ENCODE measurements at regions not wholly inside any gene's neighbourhood (a gene's known extent, or its start where the extent isn't known, plus 50 kb on each side); places are given as distances from the start of the nearest gene placed in this dataset.
"Not testable (repeated sequence)": the region's sequence is repeated elsewhere in the genome, so short reads cannot be mapped to it uniquely, and the experiment has no call there.

- no peak for DNase-seq (ENCODE audit: low read depth, low spot score)
These were observed 116.6 kb upstream of the RBBP8 start for GRCh38 chr18:22816266-22817176.

DNA sequence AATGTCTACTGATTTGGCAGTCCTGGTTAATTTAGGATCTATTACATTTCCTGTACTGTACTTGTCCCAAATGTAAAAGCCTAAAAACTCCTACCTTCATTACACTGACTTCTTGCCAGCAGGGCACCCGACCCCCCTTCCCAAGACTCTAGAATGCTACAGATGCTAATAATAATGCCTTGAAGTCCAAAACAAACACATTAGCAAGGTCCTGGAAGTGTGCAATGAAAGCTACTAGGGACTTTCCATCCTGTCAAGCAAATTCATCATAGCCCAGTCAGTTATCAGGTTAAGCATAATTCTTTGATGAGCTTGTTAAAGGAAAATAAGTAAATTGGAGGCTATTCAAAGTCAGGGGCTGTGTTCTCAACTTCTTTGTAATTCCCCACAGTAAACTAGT lies 115.3 kb upstream of the RBBP8 start:
- DNase-seq (ENCODE audit: low read depth, low spot score) = peak; percentile 70

GRCh38 chr18:22822024-22822423 lies 111.1 kb upstream of the RBBP8 start:
- DNase-seq (ENCODE audit: low read depth, low spot score) = peak; percentile 87

DNA sequence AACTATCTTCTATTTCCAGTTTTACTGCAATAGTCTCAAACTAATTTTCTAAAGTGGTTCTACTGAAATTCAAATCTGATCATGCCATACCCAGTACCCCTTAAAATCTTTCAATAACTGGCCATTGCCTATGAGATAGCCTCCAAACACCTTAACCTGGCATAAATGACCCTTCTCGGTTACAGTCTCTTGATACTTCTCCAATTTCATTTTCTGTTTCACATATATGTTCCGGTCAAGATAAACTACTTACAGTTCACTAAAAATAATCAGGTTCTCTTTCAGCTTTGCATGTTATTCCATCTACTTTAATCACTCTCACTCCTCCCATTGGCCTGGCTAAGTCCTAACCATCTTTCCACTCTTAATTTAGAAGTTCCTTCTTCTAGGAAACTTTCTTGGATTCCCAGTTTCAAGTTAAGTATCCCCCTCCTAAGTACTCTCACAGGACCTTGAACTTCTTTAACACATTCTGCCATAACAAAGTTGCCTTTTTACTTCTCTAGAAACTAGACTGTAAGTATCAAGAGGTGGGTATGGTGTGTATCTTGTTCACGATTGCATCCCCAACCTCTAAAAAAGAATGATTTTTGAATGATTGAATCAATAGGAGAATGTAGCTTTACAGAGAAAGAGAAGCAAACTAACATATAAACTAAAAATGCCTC lies 110.2 kb upstream of the RBBP8 start:
- no peak for DNase-seq (ENCODE audit: low read depth, low spot score)

DNA sequence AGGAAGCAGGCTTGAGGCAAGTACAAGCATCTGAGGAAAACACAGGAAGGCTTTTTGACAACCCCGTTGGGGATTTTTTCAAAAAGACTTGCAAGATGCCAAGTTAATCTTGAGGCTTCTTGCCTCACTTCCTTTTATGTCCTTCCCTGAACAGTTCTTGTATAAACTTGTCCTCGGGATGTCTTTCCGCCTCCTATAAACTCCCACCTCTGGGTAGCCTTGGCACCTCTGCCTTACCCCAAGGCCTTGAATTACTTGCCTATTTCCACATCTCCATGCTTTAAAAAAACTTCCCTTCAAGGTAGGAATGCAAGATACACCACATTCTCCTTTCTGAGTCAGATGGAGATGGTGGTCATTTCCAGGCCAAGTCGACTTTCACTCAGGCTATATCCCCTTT lies 106.4 kb upstream of the RBBP8 start:
- peak; percentile 40 for DNase-seq (ENCODE audit: low read depth, low spot score)

DNA sequence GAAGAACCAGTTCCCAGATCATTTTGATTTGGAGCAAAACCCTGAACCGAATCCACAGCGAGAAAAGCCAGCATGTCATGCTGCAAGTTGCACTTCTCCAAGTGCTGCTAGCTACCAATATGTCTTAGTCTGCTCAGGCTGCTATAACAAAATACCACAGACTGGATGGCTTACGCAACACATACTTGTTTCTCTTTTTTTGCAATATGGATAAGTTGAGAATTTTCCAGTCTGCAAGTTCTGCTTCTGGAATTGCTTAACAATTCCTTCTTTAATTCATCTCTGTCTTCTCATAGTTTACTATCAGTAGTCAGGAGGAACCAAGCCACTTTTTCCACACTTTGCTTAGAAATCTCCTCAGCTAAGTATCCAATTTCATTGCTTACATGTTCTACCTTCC lies 105.9 kb upstream of the RBBP8 start:
- no peak for DNase-seq (ENCODE audit: low read depth, low spot score)

GRCh38 chr18:22827741-22828140 lies 105.4 kb upstream of the RBBP8 start:
- no peak for DNase-seq (ENCODE audit: low read depth, low spot score)

DNA sequence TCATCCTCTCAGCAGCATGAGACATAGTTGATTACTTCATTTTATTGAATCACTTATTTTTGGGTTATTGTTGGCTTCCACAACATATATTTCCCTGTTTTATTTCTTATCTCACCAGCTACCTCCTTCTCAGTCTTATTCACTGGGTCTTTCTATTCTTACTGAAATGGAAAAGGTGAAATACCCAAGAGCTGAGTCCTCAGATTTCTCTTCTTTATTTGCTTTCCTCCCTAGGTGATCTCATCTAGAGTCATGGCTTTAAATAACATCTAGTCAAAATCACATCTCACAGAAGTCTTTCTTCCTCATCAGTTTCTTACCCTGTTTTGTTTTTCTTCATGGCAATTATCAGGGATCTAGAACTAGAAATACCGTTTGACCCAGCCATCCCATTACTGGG lies 105.0 kb upstream of the RBBP8 start:
- DNase-seq (ENCODE audit: low read depth, low spot score) = no peak

DNA sequence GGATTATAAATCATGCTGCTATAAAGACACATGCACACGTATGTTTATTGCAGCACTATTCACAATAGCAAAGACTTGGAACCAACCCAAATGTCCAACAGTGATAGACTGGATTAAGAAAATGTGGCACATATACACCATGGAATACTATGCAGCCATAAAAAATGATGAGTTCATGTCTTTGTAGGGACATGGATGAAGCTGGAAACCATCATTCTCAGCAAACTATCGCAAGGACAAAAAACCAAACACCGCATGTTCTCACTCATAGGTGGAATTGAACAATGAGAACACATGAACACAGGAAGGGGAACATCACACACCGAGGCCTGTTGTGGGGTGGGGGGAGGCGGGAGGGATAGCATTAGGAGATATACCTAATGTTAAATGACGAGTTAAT lies 104.5 kb upstream of the RBBP8 start:
- not testable (repeated sequence) for DNase-seq (ENCODE audit: low read depth, low spot score)

DNA sequence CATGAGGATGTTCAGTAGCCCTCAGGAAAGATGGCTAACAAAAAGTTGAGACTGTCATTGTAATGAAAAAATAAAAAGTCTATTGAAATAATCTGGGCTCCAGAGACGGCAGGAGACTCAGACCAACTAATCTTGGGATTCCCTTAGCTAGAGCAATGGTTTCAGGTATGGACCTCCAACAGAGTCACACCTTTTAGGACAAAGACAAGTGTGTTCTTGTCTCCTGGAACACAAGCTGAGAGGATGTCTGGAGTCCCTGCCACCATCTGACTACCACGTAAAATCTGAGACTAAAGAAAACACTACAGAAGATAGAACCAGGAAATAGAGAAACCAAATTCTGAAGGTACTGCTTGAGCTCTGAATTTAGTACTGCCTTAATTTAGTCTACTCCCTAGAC lies 103.3 kb upstream of the RBBP8 start:
- no peak for DNase-seq (ENCODE audit: low read depth, low spot score)

DNA sequence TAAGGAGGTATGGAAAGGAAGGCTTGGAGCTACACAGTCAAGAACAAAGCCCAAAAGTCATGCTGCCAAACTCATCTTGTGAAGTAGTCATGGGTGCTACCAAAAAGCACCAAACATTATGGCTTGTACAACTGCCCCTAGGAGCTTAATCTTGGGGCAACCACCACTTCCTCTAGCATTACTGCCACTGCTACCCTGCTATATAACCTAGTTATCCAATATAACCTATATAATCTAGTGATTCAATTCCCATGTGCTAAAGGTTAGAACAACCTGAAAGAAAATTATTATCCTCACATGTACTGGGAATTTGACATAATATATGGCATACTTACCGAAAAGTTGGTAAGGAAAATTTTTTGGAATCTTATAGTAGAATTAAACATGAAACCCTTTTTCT lies 102.6 kb upstream of the RBBP8 start:
- DNase-seq (ENCODE audit: low read depth, low spot score) = no peak

- DNase-seq (ENCODE audit: low read depth, low spot score) = peak; percentile 61
These were observed 101.7 kb upstream of the RBBP8 start for GRCh38 chr18:22831441-22831904.

DNA sequence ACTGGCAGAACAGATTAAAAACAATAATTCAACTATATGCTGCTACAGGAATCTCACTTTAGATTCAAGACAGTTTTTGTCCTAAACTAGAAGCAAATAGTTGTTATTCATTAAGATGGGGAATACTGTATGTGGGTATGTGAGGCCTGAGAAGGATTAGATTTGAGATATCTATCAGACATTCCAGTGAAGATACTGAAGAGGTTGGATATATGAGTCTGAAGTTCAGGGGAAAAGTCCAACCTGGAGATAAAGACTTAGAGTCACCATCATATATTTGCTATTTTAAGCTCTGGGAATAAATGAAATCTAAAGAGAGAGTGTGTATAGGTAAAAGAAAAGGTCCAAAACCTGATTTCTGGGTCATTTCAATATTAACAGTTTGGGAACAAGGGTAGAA lies 96.2 kb upstream of the RBBP8 start:
- DNase-seq (ENCODE audit: low read depth, low spot score) = no peak

GRCh38 chr18:22838221-22838620 lies 94.9 kb upstream of the RBBP8 start:
- no peak for DNase-seq (ENCODE audit: low read depth, low spot score)

- no peak for DNase-seq (ENCODE audit: low read depth, low spot score)
These were observed 94.4 kb upstream of the RBBP8 start for GRCh38 chr18:22838639-22839277.

DNA sequence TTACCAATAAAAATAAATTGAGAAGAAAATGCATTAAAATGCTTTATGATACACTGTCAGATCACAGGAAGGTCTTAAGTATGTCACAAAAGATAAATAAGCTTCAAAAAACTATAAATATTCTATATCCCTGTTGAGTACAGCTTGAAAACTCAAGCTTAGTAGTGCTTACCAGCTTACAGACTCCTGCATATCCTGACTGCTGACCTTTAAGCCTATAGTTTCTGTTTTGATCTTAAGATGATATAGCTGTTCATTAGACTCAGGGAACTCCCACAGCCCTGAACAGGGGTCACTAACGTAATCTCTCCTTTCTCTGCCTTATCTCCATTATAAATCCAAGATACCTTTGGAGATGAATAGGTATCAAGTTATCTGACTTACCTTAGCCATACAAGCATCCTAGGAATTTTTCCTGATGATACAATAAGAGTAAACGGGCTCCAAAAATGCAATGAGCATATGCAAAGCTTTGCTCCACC lies 93.7 kb upstream of the RBBP8 start:
- DNase-seq (ENCODE audit: low read depth, low spot score) = no peak

DNA sequence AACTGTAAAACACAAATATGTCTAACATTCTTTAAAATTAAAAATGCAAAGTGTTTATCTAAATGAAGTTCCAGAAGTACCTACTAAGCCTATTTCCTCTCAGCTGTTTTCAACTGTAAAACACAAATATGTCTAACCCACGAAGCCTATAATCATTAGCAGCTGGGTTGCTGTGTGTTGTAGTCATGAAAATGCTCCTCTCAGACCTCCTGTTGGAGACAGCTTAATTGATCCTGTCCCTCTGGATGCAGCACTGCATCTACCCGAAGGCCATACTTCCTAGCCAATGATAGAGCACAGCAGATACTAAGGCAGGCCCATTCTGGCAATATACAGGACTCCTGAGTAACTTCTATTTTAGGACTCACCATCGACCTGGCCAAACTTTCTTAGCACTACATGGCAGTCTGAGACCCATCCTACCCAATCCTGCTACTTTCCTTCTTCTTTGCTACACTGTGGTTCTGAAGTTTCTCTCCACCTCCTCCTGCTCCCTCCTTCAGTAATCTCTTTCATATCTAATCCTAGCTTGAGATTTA lies 92.5 kb upstream of the RBBP8 start:
- DNase-seq (ENCODE audit: low read depth, low spot score) = no peak

GRCh38 chr18:22841840-22842239 lies 91.3 kb upstream of the RBBP8 start:
- DNase-seq (ENCODE audit: low read depth, low spot score) = peak; percentile 72

- DNase-seq (ENCODE audit: low read depth, low spot score) = peak; percentile 13
These were observed 88.9 kb upstream of the RBBP8 start for GRCh38 chr18:22844190-22844589.

- DNase-seq (ENCODE audit: low read depth, low spot score) = no peak
These were observed 88.5 kb upstream of the RBBP8 start for GRCh38 chr18:22844628-22845027.

- DNase-seq (ENCODE audit: low read depth, low spot score) = peak; percentile 46
These were observed 86.9 kb upstream of the RBBP8 start for GRCh38 chr18:22846088-22846683.

DNA sequence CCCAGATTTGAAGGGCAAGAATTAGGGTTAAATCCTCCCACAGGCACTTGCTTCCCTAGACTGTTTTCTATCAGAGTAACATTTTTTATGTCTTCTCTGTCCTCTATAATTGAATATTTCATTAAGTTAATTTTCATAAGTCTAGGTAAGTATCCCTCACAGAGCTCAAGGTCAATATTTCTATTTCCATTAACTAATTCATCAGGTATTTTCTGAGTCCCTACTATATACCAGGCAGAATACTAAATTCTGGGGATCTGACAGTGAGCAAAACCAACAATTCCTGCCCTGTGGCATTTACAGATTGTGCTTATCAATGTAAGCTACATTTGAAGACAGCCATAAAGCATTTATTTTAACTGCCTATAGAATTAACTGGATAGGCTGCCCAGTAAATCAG lies 86.4 kb upstream of the RBBP8 start:
- no peak for DNase-seq (ENCODE audit: low read depth, low spot score)
